Endodermal cell (in vitro differentiated cells): ENCODE measurements at regions not wholly inside any gene's neighbourhood (a gene's known extent, or its start where the extent isn't known, plus 50 kb on each side); places are given as distances from the start of the nearest gene placed in this dataset.

ENCODE experiments used
- DNase-seq: peaks from one replicate; pipeline ENCODE4 v3.0.0-alpha.2; 2017
- H3K27ac ChIP-seq: 2 replicates; pipeline ENCODE4 v1.5.1; 2013; ENCODE audit warnings: mild to moderate bottlenecking, low read depth, low read length, moderate library complexity
- H3K27me3 ChIP-seq: 2 replicates; pipeline ENCODE4 v1.6.1; 2013; ENCODE audit warnings: mild to moderate bottlenecking, low read length, moderate library complexity; ENCODE audit not compliant: insufficient read depth, control insufficient read depth, poor library complexity, severe bottlenecking
- H3K36me3 ChIP-seq: 2 replicates; pipeline ENCODE4 v1.7.0; 2013; ENCODE audit warnings: mild to moderate bottlenecking, low read length, moderate library complexity; ENCODE audit not compliant: control insufficient read depth, insufficient read depth
- H3K4me1 ChIP-seq: one replicate; pipeline ENCODE4 v1.7.0; 2013; ENCODE audit warnings: low read length; ENCODE audit not compliant: control insufficient read depth, insufficient read depth
- H3K4me3 ChIP-seq: 2 replicates; pipeline ENCODE4 v1.5.1; 2013; ENCODE audit warnings: mild to moderate bottlenecking, low read length, moderate library complexity
- H3K9ac ChIP-seq: 2 replicates; pipeline ENCODE4 v1.6.1; 2013; ENCODE audit warnings: mild to moderate bottlenecking, low read length, moderate library complexity; ENCODE audit not compliant: poor library complexity, severe bottlenecking; ENCODE audit errors: extremely low read depth
- H3K9me3 ChIP-seq: 2 replicates; pipeline ENCODE4 v1.6.1; 2013; ENCODE audit warnings: mild to moderate bottlenecking, low read length, moderate library complexity; ENCODE audit not compliant: control insufficient read depth
- H3K27ac Mint-ChIP-seq: 2 replicates; pipeline ENCODE4 v1.8.0; 2020; ENCODE audit warnings: mixed read lengths
- H3K27me3 Mint-ChIP-seq: 2 replicates; pipeline ENCODE4 v1.8.0; 2021; ENCODE audit warnings: mild to moderate bottlenecking, mixed read lengths; ENCODE audit not compliant: insufficient read depth
- H3K36me3 Mint-ChIP-seq: 2 replicates; pipeline ENCODE4 v1.8.0; 2020; ENCODE audit warnings: low read depth, mixed read lengths
- H3K4me1 Mint-ChIP-seq: 2 replicates; pipeline ENCODE4 v1.8.0; 2020; ENCODE audit warnings: mixed read lengths
- H3K4me3 Mint-ChIP-seq: 2 replicates; pipeline ENCODE4 v1.8.0; 2020; ENCODE audit warnings: mild to moderate bottlenecking, moderate library complexity, mixed read lengths
- H3K9me3 Mint-ChIP-seq: 2 replicates; pipeline ENCODE4 v1.8.0; 2020; ENCODE audit warnings: mild to moderate bottlenecking, mixed read lengths
- WGBS, 2 experiments: methylation state at CpG; one replicate each; pipeline versions ENCODE4 v1.1.5 to v1.1.7; 2013; ENCODE audit warnings: missing lambda C conversion rate in 2 of 2, mixed read lengths in 1 of 2; ENCODE audit not compliant: insufficient coverage in 1 of 2, insufficient read length in 1 of 2; 5-methylcytosine and 5-hydroxymethylcytosine counted together
- TF ChIP-seq, protein P1 (sequence below): fragments of 200-600 bp; sonication (generic); conservative IDR thresholded peaks from 2 replicates; pipeline ENCODE4 v1.5.0; 2021; ENCODE audit warnings: antibody characterized with exemption, mild to moderate bottlenecking

DNA sequence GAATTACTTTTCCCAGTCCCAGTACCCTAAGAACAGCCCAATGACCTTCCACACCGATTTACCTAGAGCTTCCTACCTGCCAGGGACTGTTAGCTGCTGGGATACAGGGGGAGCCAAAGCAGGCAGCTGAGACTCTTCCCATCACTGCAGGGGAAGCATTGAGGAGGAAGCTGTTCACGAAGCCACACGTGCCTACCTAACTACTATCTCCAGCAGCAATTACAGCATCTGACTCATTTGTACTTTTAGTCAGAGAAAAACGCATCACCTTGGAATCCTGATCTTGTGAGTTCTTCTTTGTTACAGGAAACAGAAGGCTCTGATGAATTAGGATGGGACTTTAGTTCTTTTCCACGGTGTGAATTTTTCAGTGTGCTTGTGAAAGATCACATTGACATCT, 113.7 kb upstream of the DHX40 start:
- Histone ChIP-seq H3K36me3 (no peaks in the 10 kb centered on the region), H3K9me3 (no peaks in the 10 kb centered on the region), H3K4me3 (no peak overlapping the region), H3K4me1 (no peaks in the 10 kb centered on the region), H3K27me3 (no peaks in the 10 kb centered on the region), H3K27ac (no peak overlapping the region), H3K9ac (no peak overlapping the region)
- DNase-seq = peak; percentile 71
- Mint-ChIP-seq H3K4me3 (no peak overlapping the region), H3K4me1 (peaks cover 6% of the 10 kb centered on the region), H3K27me3 (peaks cover 9% of the 10 kb centered on the region), H3K27ac (no peak overlapping the region), H3K9me3 (no peaks in the 10 kb centered on the region), H3K36me3 (no peaks in the 10 kb centered on the region)
- TF ChIP-seq, protein P1, sequence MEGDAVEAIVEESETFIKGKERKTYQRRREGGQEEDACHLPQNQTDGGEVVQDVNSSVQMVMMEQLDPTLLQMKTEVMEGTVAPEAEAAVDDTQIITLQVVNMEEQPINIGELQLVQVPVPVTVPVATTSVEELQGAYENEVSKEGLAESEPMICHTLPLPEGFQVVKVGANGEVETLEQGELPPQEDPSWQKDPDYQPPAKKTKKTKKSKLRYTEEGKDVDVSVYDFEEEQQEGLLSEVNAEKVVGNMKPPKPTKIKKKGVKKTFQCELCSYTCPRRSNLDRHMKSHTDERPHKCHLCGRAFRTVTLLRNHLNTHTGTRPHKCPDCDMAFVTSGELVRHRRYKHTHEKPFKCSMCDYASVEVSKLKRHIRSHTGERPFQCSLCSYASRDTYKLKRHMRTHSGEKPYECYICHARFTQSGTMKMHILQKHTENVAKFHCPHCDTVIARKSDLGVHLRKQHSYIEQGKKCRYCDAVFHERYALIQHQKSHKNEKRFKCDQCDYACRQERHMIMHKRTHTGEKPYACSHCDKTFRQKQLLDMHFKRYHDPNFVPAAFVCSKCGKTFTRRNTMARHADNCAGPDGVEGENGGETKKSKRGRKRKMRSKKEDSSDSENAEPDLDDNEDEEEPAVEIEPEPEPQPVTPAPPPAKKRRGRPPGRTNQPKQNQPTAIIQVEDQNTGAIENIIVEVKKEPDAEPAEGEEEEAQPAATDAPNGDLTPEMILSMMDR = peak; percentile 37
- 43 to 62% methylated on average over 2 to 4 of the region's 5 CpGs for WGBS, 2 experiments

DNA sequence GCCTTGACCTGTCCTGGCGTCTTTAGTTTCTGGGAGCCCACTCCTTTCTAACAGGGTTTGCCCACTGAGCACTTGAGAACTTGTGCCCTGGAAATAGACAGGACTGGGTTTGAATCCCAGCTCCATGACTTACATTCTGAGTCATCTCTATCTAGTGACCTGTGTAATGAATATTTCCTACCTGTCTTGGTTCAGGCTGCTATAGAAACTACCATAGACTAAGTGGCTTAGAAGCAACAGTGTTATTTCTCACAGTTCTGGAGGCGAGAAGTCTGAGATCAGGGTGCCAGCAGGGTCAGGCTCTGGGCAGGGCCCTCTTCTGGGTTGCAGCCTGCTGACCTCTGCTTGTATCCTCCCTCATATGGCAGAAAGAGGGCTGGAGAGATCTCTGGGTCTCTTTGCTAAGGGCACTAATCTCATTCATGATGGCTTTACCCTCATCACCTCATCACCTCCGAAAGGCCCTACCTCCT, 110.7 kb upstream of the DHX40 start:
- Mint-ChIP-seq H3K4me3 (no peak overlapping the region), H3K9me3 (no peaks in the 10 kb centered on the region), H3K4me1 (peaks cover 6% of the 10 kb centered on the region), H3K27me3 (peaks cover 9% of the 10 kb centered on the region), H3K27ac (no peak overlapping the region), H3K36me3 (no peaks in the 10 kb centered on the region)
- 92 to 100% methylated on average over 1 to 3 of the region's 3 CpGs for WGBS, 2 experiments
- H3K4me3 ChIP-seq = no peak overlapping the region
- no peak overlapping the region for H3K27ac ChIP-seq
- no peaks in the 10 kb centered on the region for H3K27me3 ChIP-seq
- H3K4me1 ChIP-seq = no peaks in the 10 kb centered on the region
- H3K9me3 ChIP-seq = no peaks in the 10 kb centered on the region
- no peaks in the 10 kb centered on the region for H3K36me3 ChIP-seq
- DNase-seq = no peak
- TF ChIP-seq, protein P1 = no peak
- H3K9ac ChIP-seq = no peak overlapping the region

DNA sequence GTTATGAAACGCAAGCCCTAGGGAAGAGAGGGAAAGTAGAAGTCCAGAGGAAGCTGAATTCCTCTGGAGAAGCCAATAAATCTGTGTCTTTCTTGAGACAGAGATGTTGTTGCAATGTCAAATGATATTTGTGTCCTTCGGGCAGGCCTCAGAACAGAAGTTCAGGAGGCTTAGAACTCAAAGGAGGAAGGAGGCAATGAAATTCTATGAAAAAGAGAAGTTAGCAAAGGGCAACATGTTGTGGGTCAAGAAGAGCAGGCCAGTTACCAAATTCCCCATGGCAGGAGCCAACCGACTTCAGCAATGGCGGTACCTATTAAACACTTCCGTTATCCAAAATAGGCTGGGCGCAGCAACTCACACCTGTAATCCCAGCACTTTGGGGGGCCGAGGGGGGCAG, 109.0 kb upstream of the DHX40 start:
- H3K9me3 Mint-ChIP-seq = no peaks in the 10 kb centered on the region
- no peaks in the 10 kb centered on the region for H3K9me3 ChIP-seq
- TF ChIP-seq, protein P1 = no peak
- no peak overlapping the region for H3K27ac ChIP-seq
- H3K4me3 ChIP-seq = no peak overlapping the region
- H3K36me3 ChIP-seq = no peaks in the 10 kb centered on the region
- H3K27ac Mint-ChIP-seq = no peak overlapping the region
- no peaks in the 10 kb centered on the region for H3K4me1 ChIP-seq
- no peak overlapping the region for H3K9ac ChIP-seq
- no peaks in the 10 kb centered on the region for H3K27me3 ChIP-seq
- no peak overlapping the region for H3K4me3 Mint-ChIP-seq
- H3K4me1 Mint-ChIP-seq = peaks cover 6% of the 10 kb centered on the region
- H3K36me3 Mint-ChIP-seq = no peaks in the 10 kb centered on the region
- H3K27me3 Mint-ChIP-seq = peaks cover 7% of the 10 kb centered on the region
- DNase-seq = no peak
- 91% methylated on average over 7 of the region's 7 CpGs for WGBS, 2 experiments
